Transverse colon (tissue), 4 donors: ENCODE measurements at regions not wholly inside any gene's neighbourhood (a gene's known extent, or its start where the extent isn't known, plus 50 kb on each side); places are given as distances from the start of the nearest gene placed in this dataset.

ENCODE experiments used
- CTCF ChIP-seq, 5 experiments: fragments of 200-600 bp in 3 of 5; fragments of 450-650 bp in 2 of 5; sonication (generic) in 3 of 5; IDR thresholded peaks; 1 replicate in 2 of 5; 2 replicates in 3 of 5; pipeline ENCODE4 v1.5.1; 2016 to 2017; ENCODE audit warnings: antibody characterized with exemption in 5 of 5, inconsistent platforms in 3 of 5, mild to moderate bottlenecking in 2 of 5, moderate library complexity in 1 of 5
- POLR2A ChIP-seq: fragments of 450-650 bp; IDR thresholded peaks from one replicate; pipeline ENCODE4 v1.6.1; 2016; ENCODE audit warnings: antibody characterized with exemption, mild to moderate bottlenecking, moderate library complexity
- POLR2AphosphoS5 ChIP-seq, 3 donors: sonication (generic); formaldehyde crosslinking; IDR thresholded peaks; one replicate each; pipeline ENCODE4 v1.6.1; 2016; ENCODE audit warnings: antibody characterized with exemption in 3 of 3

- TF ChIP-seq CTCF (IDR thresholded peaks at IDR 0.05): no peak
- TF ChIP-seq POLR2A: no peak
- TF ChIP-seq POLR2AphosphoS5 (IDR thresholded peaks at IDR 0.05): no peak
Measured at GRCh38 chr5:109931049-109931780, 241.5 kb downstream of the MAN2A1 start.
